SK-N-SH (cell line): ENCODE measurements at regions not wholly inside any gene's neighbourhood (a gene's known extent, or its start where the extent isn't known, plus 50 kb on each side); places are given as distances from the start of the nearest gene placed in this dataset.

Experiments used
- CTCF ChIA-PET: fragments of 300-600, 350-600 bp; formaldehyde crosslinking; extraction: SDS; loops from one replicate; lab custom pipeline; 2021; lab: Yijun Ruan, JAX
- POLR2A ChIA-PET: fragments of 350-600 bp; sonication (Branson Sonifier 250); formaldehyde crosslinking; extraction: SDS; loops from one replicate; lab custom pipeline; 2020; ENCODE audit warnings: antibody characterized with exemption, inconsistent platforms; lab: Yijun Ruan, JAX
- DNase-seq: peaks from one replicate; pipeline ENCODE4 v3.0.0; 2012
- H2AFZ ChIP-seq: fragments of 200-600 bp; sonication (generic); 2 replicates; pipeline ENCODE4 v1.8.1; 2016; ENCODE audit warnings: antibody characterized with exemption, mild to moderate bottlenecking, low read depth
- H3F3A ChIP-seq: fragments of 200-600 bp; sonication (generic); replicated peaks from 2 replicates; pipeline ENCODE3; 2016; ENCODE audit warnings: antibody characterized with exemption, mild to moderate bottlenecking; ENCODE audit not compliant: insufficient read depth
- H3K27ac ChIP-seq, 2 experiments: fragments of 200-500 bp in 1 of 2; fragments of 200-600 bp in 1 of 2; sonication (Bioruptor generic) in 1 of 2; sonication (generic), shearing (Covaris generic) in 1 of 2; 2 replicates each; pipeline versions ENCODE4 v1.5.1 to v1.6.1; 2014 to 2016; ENCODE audit warnings: low read depth in 2 of 2, inconsistent platforms in 1 of 2, low read length in 1 of 2, mild to moderate bottlenecking in 1 of 2, mixed read lengths in 1 of 2
- H3K27me3 ChIP-seq: fragments of 200-600 bp; sonication (generic), shearing (Covaris generic); 2 replicates; pipeline ENCODE4 v1.6.1; 2016; ENCODE audit warnings: mixed run types; ENCODE audit not compliant: insufficient read depth
- H3K36me3 ChIP-seq, 2 experiments: fragments of 200-500 bp in 1 of 2; fragments of 200-600 bp in 1 of 2; sonication (Bioruptor generic) in 1 of 2; sonication (generic) in 1 of 2; replicated peaks in 1 of 2; 2 replicates each; pipeline versions ENCODE3 to v1.5.1; 2014 to 2016; ENCODE audit warnings: low read length in 1 of 2, mild to moderate bottlenecking in 1 of 2; ENCODE audit not compliant: insufficient read depth in 2 of 2, control insufficient read depth in 1 of 2
- H3K4me1 ChIP-seq, 2 experiments: fragments of 200-500 bp in 1 of 2; fragments of 200-600 bp in 1 of 2; sonication (Bioruptor generic) in 1 of 2; sonication (generic), shearing (Covaris generic) in 1 of 2; 2 replicates each; pipeline versions ENCODE4 v1.5.1 to v1.6.1; 2014 to 2016; ENCODE audit warnings: low read depth in 1 of 2, low read length in 1 of 2, mixed run types in 1 of 2; ENCODE audit not compliant: insufficient read depth in 2 of 2, control insufficient read depth in 1 of 2
- H3K4me2 ChIP-seq: fragments of 200-600 bp; sonication (generic), shearing (Covaris generic); 2 replicates; pipeline ENCODE4 v1.6.1; 2017; ENCODE audit warnings: mixed run types
- H3K4me3 ChIP-seq, 2 experiments: fragments of 200-500 bp in 1 of 2; fragments of 200-600 bp in 1 of 2; sonication (Bioruptor generic) in 1 of 2; sonication (generic), shearing (Covaris generic) in 1 of 2; 2 replicates each; pipeline versions ENCODE4 v1.5.1 to v1.8.1; 2014 to 2016; ENCODE audit warnings: low read depth in 2 of 2, inconsistent platforms in 1 of 2, low read length in 1 of 2, mild to moderate bottlenecking in 1 of 2, mixed read lengths in 1 of 2, moderate library complexity in 1 of 2
- H3K79me2 ChIP-seq: fragments of 200-600 bp; sonication (generic); 2 replicates; pipeline ENCODE4 v1.8.1; 2017; ENCODE audit warnings: mild to moderate bottlenecking; ENCODE audit not compliant: insufficient read depth
- H3K9ac ChIP-seq: fragments of 200-600 bp; sonication (generic); 2 replicates; pipeline ENCODE4 v1.6.1; 2017; ENCODE audit warnings: mixed run types
- H3K9me2 ChIP-seq: fragments of 200-600 bp; sonication (generic); 2 replicates; pipeline ENCODE4 v1.6.1; 2017; ENCODE audit warnings: mixed run types
- H3K9me3 ChIP-seq: fragments of 200-600 bp; sonication (generic); 2 replicates; pipeline ENCODE4 v1.6.1; 2017; ENCODE audit warnings: mixed run types, mild to moderate bottlenecking, moderate library complexity
- H4K20me1 ChIP-seq: fragments of 200-600 bp; sonication (generic); 2 replicates; pipeline ENCODE4 v1.6.1; 2017; ENCODE audit warnings: mild to moderate bottlenecking, mixed run types; ENCODE audit not compliant: insufficient read depth
- FOSL2 ChIP-seq: IDR thresholded peaks from 2 replicates; pipeline ENCODE4 v1.4.0; 2012; ENCODE audit warnings: low read depth, mild to moderate bottlenecking, moderate library complexity, borderline replicate concordance
- FOXJ3 ChIP-seq: sonication (generic); formaldehyde crosslinking; IDR thresholded peaks from 2 replicates; pipeline ENCODE4 v1.5.1; 2020; ENCODE audit warnings: mild to moderate bottlenecking, missing genetic modification reagents
- FOXM1 ChIP-seq: IDR thresholded peaks from 2 replicates; pipeline ENCODE4 v1.4.0; 2012; ENCODE audit warnings: low read depth, mild to moderate bottlenecking
- GABPA ChIP-seq: IDR thresholded peaks from 2 replicates; pipeline ENCODE4 v1.4.0; 2012; ENCODE audit warnings: low read depth, mild to moderate bottlenecking
- GATA2 ChIP-seq: sonication (generic); formaldehyde crosslinking; IDR thresholded peaks from 2 replicates; pipeline ENCODE4 v1.5.0; 2020; ENCODE audit warnings: mild to moderate bottlenecking, missing genetic modification reagents
- MAX ChIP-seq: IDR thresholded peaks from 2 replicates; pipeline ENCODE4 v1.4.0; 2012; ENCODE audit warnings: low read depth
- NRF1 ChIP-seq: IDR thresholded peaks from 2 replicates; pipeline ENCODE4 v1.6.1; 2012; ENCODE audit warnings: low read depth, mild to moderate bottlenecking, low read length
- PBX3 ChIP-seq: IDR thresholded peaks from 2 replicates; pipeline ENCODE4; 2012
- REST ChIP-seq: IDR thresholded peaks from 2 replicates; pipeline ENCODE4 v1.6.1; 2012; ENCODE audit warnings: mild to moderate bottlenecking, low read depth, low read length, moderate library complexity
- RXRA ChIP-seq: IDR thresholded peaks from 2 replicates; pipeline ENCODE4 v1.4.0; 2012; ENCODE audit warnings: low read depth, mild to moderate bottlenecking, borderline replicate concordance
- SIN3A ChIP-seq: IDR thresholded peaks from 2 replicates; pipeline ENCODE4 v1.6.1; 2012; ENCODE audit warnings: low read depth, mild to moderate bottlenecking, low read length, moderate library complexity, borderline replicate concordance
- SMC3 ChIP-seq: IDR thresholded peaks from 2 replicates; pipeline ENCODE4 v1.6.1; 2012; ENCODE audit warnings: low read depth, low read length, improper control_type of control experiment
- TEAD4 ChIP-seq: IDR thresholded peaks from 2 replicates; pipeline ENCODE4 v1.4.0; 2012; ENCODE audit warnings: mild to moderate bottlenecking, borderline replicate concordance; ENCODE audit not compliant: insufficient read depth
- USF2 ChIP-seq: fragments of 150-350 bp; IDR thresholded peaks from 2 replicates; pipeline ENCODE4 v1.6.1; 2017; ENCODE audit warnings: antibody characterized with exemption, low read length, low read depth, borderline replicate concordance
- YY1 ChIP-seq: IDR thresholded peaks from 2 replicates; pipeline ENCODE4 v1.4.0; 2012; ENCODE audit warnings: low read depth, mild to moderate bottlenecking
- WGBS: methylation state at CpG from one replicate; pipeline ENCODE4 v1.1.6; 2017; ENCODE audit warnings: low lambda C conversion rate; 5-methylcytosine and 5-hydroxymethylcytosine counted together
- TF ChIP-seq, protein P1 (sequence below): IDR thresholded peaks from 2 replicates; pipeline ENCODE4 v1.4.0; 2012; ENCODE audit warnings: low read depth, borderline replicate concordance
- TF ChIP-seq, protein P2 (sequence below): fragments of 150-350 bp; IDR thresholded peaks from 2 replicates; pipeline ENCODE4 v1.6.1; 2016; ENCODE audit warnings: mild to moderate bottlenecking, low read depth, low read length
- TF ChIP-seq, protein P3 (sequence below): fragments of 200-600 bp; sonication (generic); IDR thresholded peaks from 2 replicates; pipeline ENCODE4 v1.6.1; 2017; ENCODE audit warnings: antibody characterized with exemption, mild to moderate bottlenecking, moderate library complexity

DNA sequence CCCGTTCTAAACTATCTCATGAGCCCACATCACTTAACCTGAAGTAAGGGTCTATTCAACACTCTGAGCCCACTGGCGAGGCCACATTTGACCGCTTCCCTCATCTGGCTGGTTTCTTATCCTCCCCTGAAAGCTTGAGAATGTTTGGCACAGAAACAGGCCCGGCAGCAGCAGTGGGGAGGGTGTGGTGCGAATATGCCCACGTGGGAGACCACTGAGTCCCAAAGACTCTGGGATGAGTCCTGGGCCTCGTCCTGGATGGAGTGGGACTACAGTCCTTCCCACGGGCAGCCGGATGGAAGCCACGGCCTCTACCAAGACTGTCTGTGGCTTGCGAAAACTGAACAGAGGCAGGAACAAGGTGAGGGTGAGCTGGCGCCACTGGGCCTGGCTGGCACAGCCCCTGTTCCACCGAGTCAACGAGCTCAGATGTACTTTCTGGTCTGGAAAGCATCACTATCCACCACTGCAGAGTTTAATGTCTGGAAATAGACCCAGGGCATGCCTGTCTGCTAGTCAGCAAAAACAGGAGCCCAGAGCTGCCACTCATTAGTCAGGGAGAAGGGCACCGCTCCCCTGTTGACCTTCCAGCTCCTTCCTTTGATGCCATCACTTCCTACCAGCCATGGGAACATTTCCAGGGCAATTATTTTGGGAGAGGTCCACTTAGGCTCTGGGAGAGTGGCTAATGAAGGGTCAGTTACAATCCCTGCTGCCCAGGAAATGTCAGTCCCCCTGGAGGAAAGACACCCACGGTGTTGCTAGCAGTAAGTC is 386.6 kb downstream of the MATN1 start:
- H3K9me2 ChIP-seq, result no peaks in the 10 kb centered on the region
- CTCF ChIA-PET, result interaction anchor here (1.0 to 2.8 kb wide), 4 partner anchors 10 to 226 kb away, joined by 3 to 18 read pairs (median 4); no protein-coding TSS in a partner anchor
- H3K36me3 ChIP-seq, result no peaks in the 10 kb centered on the region
- no peak for DNase-seq
- H3K4me3 ChIP-seq, result no peak overlapping the region
- no peak overlapping the region for H3K4me2 ChIP-seq
- POLR2A ChIA-PET, result no interaction called here
- no peak overlapping the region for H2AFZ ChIP-seq
- no peak overlapping the region for H3K9ac ChIP-seq
- TF ChIP-seq SMC3 (no peak), NRF1 (no peak), FOSL2 (no peak), SIN3A (no peak), USF2 (no peak), GABPA (no peak), TEAD4 (no peak), FOXM1 (no peak), MAX (no peak), RXRA (no peak), GATA2 (CRISPR knock-in tag) (no peak), YY1 (no peak), FOXJ3 (CRISPR knock-in tag) (no peak), PBX3 (no peak), REST (no peak)
- TF ChIP-seq, protein P1, sequence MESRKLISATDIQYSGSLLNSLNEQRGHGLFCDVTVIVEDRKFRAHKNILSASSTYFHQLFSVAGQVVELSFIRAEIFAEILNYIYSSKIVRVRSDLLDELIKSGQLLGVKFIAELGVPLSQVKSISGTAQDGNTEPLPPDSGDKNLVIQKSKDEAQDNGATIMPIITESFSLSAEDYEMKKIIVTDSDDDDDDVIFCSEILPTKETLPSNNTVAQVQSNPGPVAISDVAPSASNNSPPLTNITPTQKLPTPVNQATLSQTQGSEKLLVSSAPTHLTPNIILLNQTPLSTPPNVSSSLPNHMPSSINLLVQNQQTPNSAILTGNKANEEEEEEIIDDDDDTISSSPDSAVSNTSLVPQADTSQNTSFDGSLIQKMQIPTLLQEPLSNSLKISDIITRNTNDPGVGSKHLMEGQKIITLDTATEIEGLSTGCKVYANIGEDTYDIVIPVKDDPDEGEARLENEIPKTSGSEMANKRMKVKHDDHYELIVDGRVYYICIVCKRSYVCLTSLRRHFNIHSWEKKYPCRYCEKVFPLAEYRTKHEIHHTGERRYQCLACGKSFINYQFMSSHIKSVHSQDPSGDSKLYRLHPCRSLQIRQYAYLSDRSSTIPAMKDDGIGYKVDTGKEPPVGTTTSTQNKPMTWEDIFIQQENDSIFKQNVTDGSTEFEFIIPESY, result no peak
- TF ChIP-seq, protein P2, sequence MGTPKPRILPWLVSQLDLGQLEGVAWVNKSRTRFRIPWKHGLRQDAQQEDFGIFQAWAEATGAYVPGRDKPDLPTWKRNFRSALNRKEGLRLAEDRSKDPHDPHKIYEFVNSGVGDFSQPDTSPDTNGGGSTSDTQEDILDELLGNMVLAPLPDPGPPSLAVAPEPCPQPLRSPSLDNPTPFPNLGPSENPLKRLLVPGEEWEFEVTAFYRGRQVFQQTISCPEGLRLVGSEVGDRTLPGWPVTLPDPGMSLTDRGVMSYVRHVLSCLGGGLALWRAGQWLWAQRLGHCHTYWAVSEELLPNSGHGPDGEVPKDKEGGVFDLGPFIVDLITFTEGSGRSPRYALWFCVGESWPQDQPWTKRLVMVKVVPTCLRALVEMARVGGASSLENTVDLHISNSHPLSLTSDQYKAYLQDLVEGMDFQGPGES, result no peak
- TF ChIP-seq, protein P3, sequence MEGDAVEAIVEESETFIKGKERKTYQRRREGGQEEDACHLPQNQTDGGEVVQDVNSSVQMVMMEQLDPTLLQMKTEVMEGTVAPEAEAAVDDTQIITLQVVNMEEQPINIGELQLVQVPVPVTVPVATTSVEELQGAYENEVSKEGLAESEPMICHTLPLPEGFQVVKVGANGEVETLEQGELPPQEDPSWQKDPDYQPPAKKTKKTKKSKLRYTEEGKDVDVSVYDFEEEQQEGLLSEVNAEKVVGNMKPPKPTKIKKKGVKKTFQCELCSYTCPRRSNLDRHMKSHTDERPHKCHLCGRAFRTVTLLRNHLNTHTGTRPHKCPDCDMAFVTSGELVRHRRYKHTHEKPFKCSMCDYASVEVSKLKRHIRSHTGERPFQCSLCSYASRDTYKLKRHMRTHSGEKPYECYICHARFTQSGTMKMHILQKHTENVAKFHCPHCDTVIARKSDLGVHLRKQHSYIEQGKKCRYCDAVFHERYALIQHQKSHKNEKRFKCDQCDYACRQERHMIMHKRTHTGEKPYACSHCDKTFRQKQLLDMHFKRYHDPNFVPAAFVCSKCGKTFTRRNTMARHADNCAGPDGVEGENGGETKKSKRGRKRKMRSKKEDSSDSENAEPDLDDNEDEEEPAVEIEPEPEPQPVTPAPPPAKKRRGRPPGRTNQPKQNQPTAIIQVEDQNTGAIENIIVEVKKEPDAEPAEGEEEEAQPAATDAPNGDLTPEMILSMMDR, result no peak
- H3F3A ChIP-seq, result no peaks in the 10 kb centered on the region
- H3K27me3 ChIP-seq, result no peaks in the 10 kb centered on the region
- H3K27ac ChIP-seq, result no peak overlapping the region
- H3K4me1 ChIP-seq, result peaks cover 0 to 7% of the 10 kb centered on the region in 2 experiments; a peak in 1 of 4 replicates
- H3K9me3 ChIP-seq, result no peaks in the 10 kb centered on the region
- H4K20me1 ChIP-seq, result no peaks in the 10 kb centered on the region
- WGBS, result 30% methylated on average over 8 of the region's 16 CpGs
- H3K79me2 ChIP-seq, result no peaks in the 10 kb centered on the region
